Testis (tissue), 2 donors: ENCODE measurements at regions not wholly inside any gene's neighbourhood (a gene's known extent, or its start where the extent isn't known, plus 50 kb on each side); places are given as distances from the start of the nearest gene placed in this dataset.

Experiments used
- DNase-seq: peaks from one replicate; pipeline ENCODE4 v3.0.0-alpha.2; 2019
- H3K27ac ChIP-seq, 2 donors: fragments of 200-600 bp; sonication (generic); one replicate each; pipeline ENCODE4 v1.5.1; 2019
- H3K27me3 ChIP-seq: fragments of 200-600 bp; sonication (generic); one replicate; pipeline ENCODE4 v1.5.1; 2019
- H3K36me3 ChIP-seq: fragments of 200-600 bp; sonication (generic); one replicate; pipeline ENCODE4 v1.5.1; 2017; ENCODE audit warnings: low read depth; ENCODE audit errors: missing control alignments
- H3K4me1 ChIP-seq: fragments of 200-600 bp; sonication (generic); one replicate; pipeline ENCODE4 v1.5.1; 2019
- H3K4me3 ChIP-seq, 2 donors: fragments of 200-600 bp; sonication (generic); one replicate each; pipeline ENCODE4 v1.5.1; 2017 to 2019
- H3K9me3 ChIP-seq: fragments of 200-600 bp; sonication (generic); one replicate; pipeline ENCODE4 v1.5.1; 2017
- CTCF ChIP-seq, 3 experiments: fragments of 450-650 bp in 2 of 3; fragments of 200-600 bp in 1 of 3; sonication (generic) in 1 of 3; IDR thresholded peaks; one replicate each; pipeline ENCODE4 v1.5.1; 2016 to 2019; ENCODE audit warnings: antibody characterized with exemption in 3 of 3, mild to moderate bottlenecking in 2 of 3, moderate library complexity in 1 of 3
- POLR2A ChIP-seq: fragments of 450-650 bp; IDR thresholded peaks from one replicate; pipeline ENCODE4 v1.6.1; 2017; ENCODE audit warnings: antibody characterized with exemption, mild to moderate bottlenecking, moderate library complexity
- WGBS, 2 donors: methylation state at CpG; one replicate each; pipeline ENCODE4 v1.1.5; 2018; 5-methylcytosine and 5-hydroxymethylcytosine counted together
- intact Hi-C: fragments of 100-400 bp; cut with DNase I; formaldehyde crosslinking; loops from one replicate; pipeline ENCODE4 v1.15.1; 2023; ENCODE audit warnings: low total_unique reads

DNA sequence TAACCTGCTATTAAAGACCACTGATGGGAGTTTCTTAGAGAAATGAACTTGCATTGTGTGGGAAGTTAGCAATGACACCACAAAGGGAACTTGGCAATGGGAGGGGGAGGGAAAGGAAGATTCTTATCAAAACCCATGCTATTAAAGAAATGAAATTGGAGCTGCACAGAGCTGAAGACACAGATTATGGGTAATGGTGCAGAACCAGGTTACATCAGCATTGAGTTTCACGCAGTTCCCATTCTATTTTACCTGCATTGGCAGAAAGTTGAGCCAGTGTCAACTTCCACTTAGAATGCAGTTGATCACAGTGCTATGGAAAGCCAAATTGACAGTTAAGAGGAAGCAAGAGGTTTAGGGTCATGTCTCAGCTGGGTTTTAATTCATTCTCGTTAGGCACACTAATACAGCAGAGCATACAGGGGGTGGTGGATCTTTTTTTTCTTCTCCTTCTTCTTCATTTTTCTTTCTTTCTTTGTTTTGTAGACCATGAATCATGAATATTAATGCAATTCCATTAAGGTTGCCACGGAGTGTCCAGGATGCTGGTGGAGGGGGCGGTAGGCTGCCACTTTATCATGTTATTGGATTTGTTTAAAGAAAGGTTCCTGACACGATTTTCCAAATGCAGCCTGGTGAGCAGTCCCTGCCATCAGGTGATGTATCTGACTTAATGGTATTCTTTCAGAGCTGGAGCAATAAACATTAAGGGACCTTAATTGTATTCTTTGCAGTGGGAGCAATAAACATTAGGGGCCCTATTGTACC is 1092.0 kb upstream of the MAP3K7 start:
- no peak for DNase-seq
- Histone ChIP-seq H3K27me3 (no peaks in the 10 kb centered on the region), H3K27ac (no peak overlapping the region), H3K4me1 (no peaks in the 10 kb centered on the region), H3K9me3 (no peaks in the 10 kb centered on the region), H3K4me3 (no peak overlapping the region), H3K36me3 (no peaks in the 10 kb centered on the region)
- no peak for TF ChIP-seq CTCF (IDR thresholded peaks at IDR 0.05)
- TF ChIP-seq POLR2A: no peak
- 70 to 85% methylated on average over 5 of the region's 5 CpGs for WGBS, 2 donors
- intact Hi-C loops: no loop called here

DNA sequence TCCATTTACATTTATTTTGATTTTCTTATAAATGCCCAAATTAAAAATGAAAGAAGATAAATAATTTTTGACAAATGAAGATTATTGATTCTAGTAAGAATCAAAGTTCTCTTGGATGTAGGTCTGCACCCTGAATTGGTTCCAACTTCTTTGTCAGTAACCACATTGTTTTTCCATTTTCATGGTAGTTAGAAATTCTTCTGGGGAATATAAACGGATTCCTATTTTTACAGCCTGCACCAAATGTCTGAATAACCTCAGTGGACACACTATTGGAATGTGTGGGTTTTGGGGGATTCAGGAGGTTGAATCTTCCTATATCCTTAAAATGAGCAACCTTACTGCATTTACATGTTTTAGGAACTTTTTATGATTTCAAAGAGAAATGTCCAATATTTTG is 1085.3 kb upstream of the MAP3K7 start:
- Histone ChIP-seq H3K27me3 (no peaks in the 10 kb centered on the region), H3K4me1 (no peaks in the 10 kb centered on the region), H3K4me3 (no peak overlapping the region), H3K9me3 (no peaks in the 10 kb centered on the region), H3K27ac (no peak overlapping the region), H3K36me3 (no peaks in the 10 kb centered on the region)
- WGBS, 2 donors: 80% methylated on average over 1 of the region's 1 CpG
- DNase-seq: no peak
- TF ChIP-seq CTCF (IDR thresholded peaks at IDR 0.05): no peak
- TF ChIP-seq POLR2A: no peak
- intact Hi-C loops: no loop called here

GRCh38 chr6:91669871-91670268 is 1083.0 kb upstream of the MAP3K7 start:
- no peaks in the 10 kb centered on the region for H3K9me3 ChIP-seq
- no peaks in the 10 kb centered on the region for H3K27me3 ChIP-seq
- no peak for TF ChIP-seq CTCF (IDR thresholded peaks at IDR 0.05)
- no peak for TF ChIP-seq POLR2A
- H3K36me3 ChIP-seq: no peaks in the 10 kb centered on the region
- no peaks in the 10 kb centered on the region for H3K4me1 ChIP-seq
- intact Hi-C loops: no loop called here
- no peak for DNase-seq
- 43 to 63% methylated on average over 3 of the region's 3 CpGs for WGBS, 2 donors
- H3K27ac ChIP-seq: no peak overlapping the region
- H3K4me3 ChIP-seq: no peak overlapping the region

- no peak overlapping the region for H3K27ac ChIP-seq
These were observed 1082.4 kb upstream of the MAP3K7 start for GRCh38 chr6:91669154-91669870.

More at GRCh38 chr6:91669154-91669870, 1082.4 kb upstream of the MAP3K7 start:
- Histone ChIP-seq H3K9me3 (no peaks in the 10 kb centered on the region), H3K27me3 (no peaks in the 10 kb centered on the region), H3K4me3 (no peak overlapping the region), H3K36me3 (no peaks in the 10 kb centered on the region), H3K4me1 (no peaks in the 10 kb centered on the region)
- TF ChIP-seq CTCF (IDR thresholded peaks at IDR 0.05) (no peak), POLR2A (no peak)
- 22 to 26% methylated on average over 9 of the region's 9 CpGs for WGBS, 2 donors
- DNase-seq: peak; percentile 16
- intact Hi-C loops: no loop called here
